GM18499 (cell line): ENCODE measurements at regions not wholly inside any gene's neighbourhood (a gene's known extent, or its start where the extent isn't known, plus 50 kb on each side); places are given as distances from the start of the nearest gene placed in this dataset.

Experiments used
- ATAC-seq: cut with Tn5 transposase; IDR thresholded peaks from one replicate; pipeline ENCODE4 v1.9.1; 2021; ENCODE audit warnings: moderate number of reproducible peaks; ENCODE audit not compliant: insufficient read depth, unreplicated experiment

DNA sequence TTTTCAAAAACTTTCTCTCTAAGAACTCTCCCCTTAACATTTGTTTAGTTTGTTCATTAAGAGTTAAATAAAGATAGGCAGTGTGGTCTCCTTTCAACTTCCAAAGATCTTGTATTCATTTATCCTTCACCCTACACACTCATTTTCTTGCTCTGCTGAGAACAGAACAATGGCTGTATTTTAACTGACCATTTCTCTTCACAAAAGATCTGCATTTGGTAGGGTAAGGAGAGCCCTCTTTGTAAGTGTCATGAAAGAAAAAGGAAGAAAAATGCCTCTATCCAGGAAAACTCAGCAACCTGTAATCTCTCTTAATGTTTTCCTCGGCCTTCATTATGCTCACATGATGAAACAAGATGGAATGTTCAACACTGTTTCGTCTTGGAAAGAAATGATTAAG lies 193.7 kb upstream of the TLE4 start:
- ATAC-seq, result no peak

DNA sequence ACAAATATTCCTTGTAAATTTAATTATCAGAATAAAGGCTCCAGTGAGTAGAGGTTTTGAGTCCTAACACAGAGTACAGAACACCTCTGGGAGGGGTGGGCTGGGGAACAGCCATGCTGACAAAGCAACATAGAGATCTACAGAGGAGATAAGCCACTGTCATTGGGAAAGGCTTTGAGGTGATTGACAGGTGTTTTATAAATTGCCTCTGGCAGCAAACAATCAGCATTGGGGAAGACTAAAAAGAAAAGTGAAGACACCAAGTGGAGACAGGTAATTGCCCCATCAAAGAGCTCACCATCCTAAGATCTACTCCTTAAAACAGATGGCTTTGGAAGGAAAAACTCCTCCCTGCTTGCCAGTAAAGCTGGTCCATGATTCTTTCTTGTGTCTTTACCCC lies 189.7 kb upstream of the TLE4 start:
- no peak for ATAC-seq

DNA sequence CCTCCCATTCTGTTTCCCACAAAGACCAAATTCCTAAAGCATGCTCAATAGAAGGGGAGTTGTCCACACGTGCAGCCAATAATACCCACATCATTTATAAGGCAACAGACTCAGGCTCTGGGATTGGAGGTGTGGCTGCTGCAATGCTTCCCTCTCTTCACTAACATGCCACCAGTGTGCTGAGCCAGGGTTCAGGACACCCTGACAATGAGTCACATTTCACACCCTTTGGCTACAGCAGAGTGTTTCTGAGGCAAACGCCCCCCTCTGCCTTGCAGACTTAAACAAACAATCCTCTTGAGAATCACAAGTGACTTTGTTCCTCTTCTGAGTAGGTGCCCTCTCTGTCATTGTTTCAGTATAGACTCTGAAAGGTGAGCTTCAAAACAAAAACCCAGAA lies 189.3 kb upstream of the TLE4 start:
- ATAC-seq, result no peak

DNA sequence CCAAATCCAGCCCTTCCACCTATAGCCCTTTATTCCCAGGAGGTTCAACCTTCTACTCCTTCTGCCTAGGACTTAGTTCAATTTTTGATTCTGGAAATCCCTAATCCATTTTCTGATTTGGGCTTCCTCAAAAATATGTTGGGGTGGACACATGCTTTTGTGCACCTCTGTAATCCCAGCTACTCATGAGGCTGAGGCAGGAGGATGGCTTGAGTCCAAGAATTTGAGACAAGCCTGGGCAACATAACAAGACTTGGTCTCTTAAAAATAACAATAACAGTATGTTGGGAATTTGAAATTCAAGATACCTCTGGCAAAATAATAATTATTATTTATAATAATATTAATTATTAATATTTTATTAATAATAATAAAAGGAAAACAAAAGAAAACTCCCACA lies 188.7 kb upstream of the TLE4 start:
- ATAC-seq, result no peak

DNA sequence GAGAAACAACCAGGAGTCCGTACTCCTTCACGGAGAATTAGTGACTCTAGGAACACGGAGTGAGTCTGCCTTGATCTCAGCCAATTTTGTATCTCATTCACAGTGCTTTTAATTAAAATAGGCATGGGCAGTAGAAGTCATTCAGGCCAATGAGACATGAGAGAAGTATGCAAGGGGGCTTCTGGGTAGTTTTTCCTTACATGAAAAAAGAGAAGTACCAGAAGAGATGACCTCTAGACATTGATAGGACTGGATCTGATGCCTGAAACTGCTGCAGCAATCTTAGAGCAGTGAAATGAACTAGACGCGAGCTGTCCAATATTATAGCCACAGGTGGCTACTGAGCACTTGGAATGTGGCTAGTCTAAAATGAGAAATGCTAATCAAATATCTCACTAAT lies 187.7 kb upstream of the TLE4 start:
- ATAC-seq, result no peak

DNA sequence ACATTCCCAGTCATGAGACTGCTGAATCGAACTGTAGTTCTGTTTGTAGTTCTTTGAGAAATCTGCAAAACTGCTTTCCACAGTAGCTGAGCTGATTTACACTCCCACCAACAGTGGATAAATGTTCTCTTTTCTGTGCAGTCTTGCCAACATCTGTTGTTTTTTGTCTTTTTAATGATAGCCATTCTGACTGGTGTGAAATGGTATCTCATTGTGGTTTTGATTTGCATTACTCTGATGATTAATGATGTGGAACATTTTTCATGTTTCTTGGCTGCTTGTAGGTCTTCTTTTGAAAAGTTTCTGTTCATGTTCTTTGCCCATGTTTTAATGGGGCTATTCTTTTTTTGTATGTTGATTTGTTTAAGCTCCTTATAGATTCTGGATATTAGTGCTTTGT lies 187.3 kb upstream of the TLE4 start:
- ATAC-seq, result no peak

DNA sequence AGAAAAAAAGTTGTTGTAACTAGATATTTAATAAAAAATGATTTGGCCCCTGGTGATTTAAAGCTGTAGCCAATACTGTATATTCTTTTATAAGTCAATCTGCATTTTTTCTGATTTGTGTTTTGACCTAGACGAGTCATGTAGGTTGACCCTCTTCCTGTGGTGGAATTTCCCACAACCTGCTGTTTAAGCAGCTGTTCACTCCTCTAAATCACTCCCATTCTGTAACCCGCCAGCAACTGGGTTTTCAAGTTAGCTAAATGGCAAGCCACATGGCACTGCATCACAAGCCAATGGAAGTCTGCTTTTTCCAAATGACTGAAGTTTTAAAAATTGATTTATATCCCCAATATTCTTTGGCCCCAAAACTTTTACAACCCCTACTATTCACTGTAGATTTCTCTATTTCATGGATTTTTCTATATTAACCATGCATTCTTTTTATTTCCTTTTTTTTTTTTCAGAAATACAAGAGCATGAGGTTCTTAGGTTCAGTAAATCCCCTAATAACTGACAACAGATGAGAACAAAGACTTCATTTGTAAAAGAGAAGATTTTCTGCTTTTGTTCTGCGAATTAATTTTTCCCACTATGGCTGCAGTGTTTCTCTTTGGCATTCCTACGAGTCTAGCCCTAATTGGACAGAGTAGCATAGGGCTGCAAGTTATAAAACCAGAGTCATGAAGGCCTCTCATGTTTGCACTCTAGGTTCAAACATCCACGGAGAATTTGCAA lies 184.5 kb upstream of the TLE4 start:
- no peak for ATAC-seq

DNA sequence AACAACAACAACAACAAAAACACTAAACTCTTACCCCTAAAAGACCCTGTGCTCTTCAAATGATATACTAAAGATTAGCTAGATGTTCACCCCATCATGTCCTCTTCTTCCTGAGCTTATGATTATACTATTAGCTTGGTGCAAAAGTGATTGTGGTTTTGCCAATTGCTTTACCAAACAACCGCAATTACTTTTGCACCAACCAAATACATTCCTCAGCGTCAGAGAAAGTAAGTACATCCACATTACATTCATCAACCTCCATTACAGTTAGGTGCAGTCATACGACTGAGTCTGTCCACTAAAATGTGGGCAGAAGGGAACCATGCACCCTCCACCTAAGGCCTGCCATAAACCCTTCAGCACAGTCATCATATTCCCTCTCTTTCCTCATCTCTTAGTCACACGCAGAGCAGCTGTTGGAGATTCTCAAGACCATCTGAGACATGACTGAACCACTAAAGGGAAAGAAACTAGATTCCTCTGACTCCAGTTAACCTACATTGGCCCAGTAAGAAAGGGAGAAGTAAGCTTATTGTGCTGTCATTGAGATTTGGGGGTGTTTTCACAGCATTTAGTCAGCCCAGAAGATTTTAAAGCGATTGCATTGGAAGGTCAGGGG lies 181.6 kb upstream of the TLE4 start:
- no peak for ATAC-seq

DNA sequence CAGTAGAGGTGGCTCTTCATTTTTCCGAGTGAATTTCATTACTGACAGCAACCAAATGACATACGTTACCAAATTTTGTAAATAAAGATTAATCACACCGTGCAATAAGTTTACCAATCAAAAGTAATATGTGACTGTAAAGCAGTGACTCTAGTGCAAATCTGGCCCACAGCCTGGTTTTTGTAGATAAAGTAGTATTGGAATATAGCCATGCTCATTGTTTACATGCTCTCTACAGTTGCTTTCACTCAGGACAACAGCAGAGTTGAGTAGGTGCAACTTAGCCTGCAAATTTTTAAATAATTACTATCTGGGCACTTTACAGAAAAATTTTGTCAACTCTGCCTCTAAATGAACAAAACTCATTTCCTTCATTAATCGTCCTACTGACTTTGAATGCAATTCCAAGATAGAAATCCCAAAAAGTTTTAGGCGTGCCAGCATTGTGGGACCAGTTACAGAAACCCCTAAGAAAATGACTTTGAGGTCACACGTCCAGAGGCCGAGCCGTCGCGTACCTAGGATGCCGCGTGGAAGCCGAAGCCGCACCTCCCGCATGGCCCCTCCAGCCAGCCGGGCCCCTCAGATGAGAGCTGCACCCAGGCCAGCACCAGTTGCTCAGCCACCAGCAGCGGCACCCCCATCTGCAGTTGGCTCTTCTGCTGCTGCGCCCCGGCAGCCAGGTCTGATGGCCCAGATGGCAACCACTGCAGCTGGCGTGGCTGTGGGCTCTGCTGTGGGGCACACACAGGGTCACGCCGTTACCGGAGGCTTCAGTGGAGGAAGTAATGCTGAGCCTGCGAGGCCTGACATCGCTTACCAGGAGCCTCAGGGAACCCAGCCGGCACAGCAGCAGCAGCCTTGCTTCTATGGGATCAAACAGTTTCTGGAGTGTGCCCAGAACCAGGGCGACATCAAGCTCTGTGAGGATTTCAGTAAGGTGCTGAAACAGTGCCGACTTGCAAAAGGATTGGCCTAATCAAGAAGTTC lies 180.7 kb upstream of the TLE4 start:
- ATAC-seq, result no peak

DNA sequence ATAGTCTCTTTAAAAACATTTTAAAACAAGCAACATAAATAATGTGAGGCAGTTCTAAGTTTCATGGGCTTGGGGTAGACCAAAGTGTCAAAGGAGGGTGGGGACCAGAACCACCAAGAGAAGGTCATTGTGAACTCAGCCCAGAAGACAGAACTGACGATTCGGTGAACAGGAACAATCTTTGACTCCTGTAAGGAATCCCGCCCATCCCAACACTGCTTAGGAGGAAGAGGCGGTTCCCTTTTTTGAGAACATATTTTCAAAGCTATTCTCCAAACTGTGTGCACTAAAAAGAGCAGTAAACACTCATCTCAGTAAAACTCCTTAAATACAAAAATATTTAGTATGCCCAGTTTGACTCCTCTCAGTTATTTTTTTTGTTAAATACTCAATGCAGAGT lies 176.5 kb upstream of the TLE4 start:
- no peak for ATAC-seq

DNA sequence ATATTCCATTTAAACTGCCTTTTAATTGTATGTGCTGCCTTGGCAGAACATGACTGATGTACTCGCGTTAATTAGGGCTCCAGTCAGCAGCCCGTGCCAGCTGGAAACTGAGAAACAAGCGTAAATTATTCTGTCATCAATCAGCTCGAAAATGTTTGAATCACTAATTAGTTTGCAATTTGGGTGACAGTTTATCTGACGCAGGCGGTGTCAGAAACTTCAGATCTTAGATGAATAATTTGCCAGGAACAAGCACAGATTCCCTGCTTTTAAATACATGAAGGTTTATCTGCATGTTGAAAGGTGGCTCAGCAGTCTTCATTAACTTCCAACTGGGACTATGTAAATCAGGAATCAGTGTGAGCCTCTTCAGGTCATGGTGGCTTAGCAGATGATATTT lies 176.0 kb upstream of the TLE4 start:
- ATAC-seq, result no peak

DNA sequence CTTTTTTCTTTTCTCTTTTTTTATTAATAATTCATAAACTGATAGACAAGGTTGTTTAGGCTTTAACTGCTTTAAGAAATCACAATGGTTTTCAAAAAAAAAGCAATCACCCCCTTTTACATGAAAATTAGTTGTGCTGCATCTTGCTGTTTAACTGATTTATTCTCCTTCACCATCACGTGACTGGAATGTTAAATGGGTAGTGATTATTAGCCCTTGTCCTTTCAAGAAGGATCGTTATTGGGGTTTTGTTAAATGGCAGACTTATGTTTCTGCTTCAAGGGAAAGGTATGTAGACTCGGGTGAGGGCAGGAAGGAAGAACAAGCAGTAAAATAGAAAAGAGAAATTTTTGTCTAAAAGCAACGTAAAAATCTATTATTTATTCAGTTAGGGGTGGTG lies 175.6 kb upstream of the TLE4 start:
- ATAC-seq, result no peak

DNA sequence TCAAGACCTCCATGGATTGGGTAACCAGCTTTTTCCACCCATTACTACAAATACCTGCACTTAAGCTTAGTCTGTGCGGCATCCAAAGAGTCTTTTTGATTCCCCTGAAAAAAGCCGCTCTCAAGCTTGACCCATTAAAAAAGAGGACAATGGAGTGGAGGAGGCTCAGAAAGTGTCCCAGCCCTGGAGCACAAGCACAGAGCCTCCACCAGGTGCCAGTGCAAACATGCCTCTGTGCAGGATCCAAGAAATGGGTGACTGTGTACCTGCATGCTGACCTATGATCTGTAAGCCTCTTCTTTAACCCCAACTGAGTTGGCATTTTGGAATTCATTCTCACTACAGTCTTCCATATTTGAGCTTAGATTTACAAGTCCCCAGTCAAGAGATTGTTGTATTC lies 168.3 kb upstream of the TLE4 start:
- ATAC-seq, result no peak

DNA sequence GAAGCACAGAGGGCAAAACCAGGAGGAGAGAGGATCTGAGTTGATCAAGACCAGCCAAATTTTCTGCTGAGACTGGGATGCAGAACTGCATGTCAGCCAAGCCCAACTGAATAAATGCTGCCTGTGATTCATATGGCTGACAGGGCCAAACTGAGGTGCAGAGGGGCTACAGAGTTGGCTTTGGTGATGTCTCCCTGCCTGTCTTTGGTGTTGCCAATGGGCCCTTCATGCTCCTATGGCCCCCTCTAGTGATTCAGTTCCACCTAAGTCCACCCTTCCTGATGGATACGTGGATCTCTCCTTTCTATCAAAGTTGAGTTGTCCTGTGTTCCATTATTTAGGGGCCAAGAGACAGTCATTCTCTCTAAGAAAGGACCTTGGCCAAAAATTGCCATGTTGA lies 163.6 kb upstream of the TLE4 start:
- ATAC-seq, result no peak

DNA sequence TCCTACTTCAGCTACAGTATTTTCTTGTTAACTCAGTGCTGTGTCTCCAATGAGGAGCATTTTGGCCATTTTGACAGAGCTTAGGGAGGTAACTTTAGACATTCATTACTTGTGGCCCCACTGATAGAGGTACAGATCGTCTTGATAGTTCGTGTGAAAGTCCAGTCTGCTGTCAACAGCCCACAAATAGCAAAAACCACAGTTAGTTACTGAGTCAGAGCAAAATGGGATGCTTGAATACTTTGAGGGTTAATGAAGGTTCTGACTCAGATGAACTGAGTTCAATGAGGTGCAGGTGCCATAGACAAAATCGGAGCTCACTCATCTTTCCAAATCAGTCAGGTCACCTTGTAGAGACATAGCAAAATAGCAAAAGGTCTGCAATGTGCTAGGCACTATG lies 163.1 kb upstream of the TLE4 start:
- peak; percentile 75 for ATAC-seq

DNA sequence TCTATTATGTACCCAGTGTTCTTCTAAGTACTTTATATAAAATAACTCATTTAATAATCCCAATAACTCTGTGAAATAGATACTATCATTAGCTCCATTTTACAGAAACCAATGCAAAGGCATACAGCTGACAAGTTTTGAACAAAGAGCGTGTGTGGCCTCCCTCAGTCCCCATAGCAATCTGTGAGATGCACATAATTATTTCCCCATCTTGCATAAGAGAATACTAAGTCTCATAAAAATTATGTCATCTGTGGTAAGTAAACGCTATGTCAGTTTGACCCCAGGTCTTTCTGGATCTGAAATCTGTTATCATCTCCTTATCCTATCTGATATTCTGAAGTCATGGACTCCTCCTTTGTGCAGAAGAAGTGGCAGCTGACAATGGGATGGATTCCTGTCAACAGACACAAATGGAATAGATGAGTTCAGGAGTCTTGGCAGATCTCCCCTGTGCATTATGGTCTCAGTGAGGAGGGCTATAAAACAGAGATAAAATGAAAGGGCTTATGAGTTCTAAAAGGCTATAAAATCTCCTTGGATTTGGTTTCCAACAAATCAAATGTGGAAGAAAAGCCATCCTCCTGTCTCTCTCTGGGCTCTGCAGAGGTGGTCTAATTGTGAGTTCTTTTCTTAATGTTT lies 162.5 kb upstream of the TLE4 start:
- ATAC-seq, result no peak

DNA sequence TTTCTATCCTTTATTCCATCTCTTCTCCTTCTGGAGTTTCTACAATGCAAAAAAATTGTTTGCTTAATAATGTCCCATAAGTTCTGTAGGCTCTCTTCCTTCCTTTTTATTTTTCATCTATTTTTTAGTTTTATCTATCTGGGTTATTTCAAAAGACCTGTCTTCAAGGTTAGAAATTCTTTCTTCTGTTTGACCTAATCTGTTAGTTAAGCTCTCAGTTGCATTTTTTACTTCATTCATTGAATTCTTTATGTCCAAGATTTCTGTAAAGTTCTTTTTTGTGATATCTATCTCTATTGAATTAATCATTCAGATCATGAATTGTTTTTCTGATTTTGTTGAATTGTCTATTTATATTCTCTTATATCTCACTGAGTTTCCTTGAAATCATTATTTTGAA lies 145.9 kb upstream of the TLE4 start:
- no peak for ATAC-seq

DNA sequence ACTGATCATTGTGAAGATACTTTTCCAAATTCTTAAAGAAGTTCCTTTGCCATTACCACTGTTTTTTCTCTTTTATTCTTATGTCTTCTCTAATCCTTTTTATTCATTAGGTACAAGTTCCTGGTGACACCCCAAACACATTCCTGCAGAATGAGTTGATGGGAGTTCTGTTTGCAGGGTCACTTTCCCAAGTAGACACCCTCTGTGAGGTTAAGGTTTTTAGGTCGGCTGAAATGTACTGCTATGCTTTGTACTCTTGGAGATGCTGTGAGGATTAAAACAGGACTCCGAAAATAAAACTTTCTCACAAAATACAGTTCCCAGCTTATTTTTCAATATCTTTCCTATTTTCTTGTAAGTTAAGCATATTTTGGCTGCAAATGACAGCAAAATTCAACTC lies 143.3 kb upstream of the TLE4 start:
- no peak for ATAC-seq

DNA sequence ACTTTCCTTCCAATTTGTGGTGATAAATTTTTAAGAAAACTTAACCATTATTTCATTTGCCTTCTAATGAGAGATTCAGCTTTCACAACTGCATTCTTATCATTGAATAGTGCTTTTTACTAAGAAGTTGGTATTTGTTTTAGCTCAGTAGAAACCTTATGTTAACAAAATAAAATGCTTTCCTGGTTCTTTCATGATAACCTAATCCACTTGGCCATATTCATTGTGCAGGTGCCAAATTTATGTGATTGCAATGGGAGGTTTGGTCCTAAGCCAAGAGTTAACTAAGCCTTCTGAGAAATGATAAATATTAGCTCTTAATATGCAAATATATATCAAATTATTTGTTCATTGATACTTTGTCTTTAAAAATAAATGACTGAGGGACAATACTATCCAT lies 141.1 kb upstream of the TLE4 start:
- ATAC-seq, result no peak

DNA sequence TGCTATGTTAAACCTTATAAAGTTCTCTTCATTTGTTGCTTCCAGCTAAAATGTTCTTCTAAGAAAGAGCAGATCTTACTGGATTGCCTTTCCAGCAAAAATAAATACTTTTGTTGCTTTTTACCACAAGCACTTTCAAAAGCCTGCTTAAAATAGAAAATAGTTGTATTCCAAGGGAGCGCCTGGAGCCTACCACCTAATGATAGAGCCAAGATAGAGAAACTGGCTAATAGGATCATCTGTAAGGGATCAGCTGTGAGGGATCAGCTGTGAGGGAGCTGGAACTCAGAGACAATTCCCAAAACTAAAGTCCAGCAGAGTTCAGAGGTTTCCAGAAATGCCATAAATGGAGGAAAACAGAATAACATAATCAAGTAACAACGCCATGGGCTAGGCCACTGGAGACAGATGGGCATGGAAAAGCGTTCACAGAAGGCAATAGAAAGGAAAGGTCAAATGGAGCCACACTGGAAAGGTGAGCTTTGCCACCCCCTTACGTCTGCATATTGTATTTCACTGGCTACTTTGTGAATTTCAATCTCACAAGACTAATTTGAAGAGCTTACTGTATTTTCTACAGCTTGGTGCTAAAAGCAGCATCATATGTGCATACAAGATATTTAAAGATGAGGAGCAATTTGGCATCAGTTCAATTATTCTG lies 140.6 kb upstream of the TLE4 start:
- ATAC-seq, result no peak
